ENCODE measurements at regions not wholly inside any gene's neighbourhood (a gene's known extent, or its start where the extent isn't known, plus 50 kb on each side); places are given as distances from the start of the nearest gene placed in this dataset.
"Not testable (repeated sequence)": the region's sequence is repeated elsewhere in the genome, so short reads cannot be mapped to it uniquely, and the experiment has no call there.

DNA sequence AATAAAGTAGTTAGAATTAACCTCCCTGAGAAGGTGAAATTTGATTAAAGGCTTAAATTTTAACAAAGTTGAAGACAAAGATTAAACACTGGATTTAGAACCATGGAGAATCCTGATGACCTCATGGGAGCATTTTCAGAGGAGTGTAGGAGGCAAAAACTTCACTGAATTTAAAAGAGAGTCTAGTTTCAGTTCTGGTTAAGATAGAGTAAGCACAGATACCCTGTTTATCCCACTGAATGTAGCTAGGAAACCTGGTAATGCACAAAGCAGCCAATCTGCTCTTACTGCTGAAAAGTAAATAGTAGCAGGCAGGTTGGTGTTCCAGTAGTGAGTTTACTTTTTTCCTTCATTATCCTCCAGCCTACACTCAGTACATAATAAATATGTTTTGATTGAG lies 654.9 kb upstream of the SYT4 start:
- DNase-seq: no peak

DNA sequence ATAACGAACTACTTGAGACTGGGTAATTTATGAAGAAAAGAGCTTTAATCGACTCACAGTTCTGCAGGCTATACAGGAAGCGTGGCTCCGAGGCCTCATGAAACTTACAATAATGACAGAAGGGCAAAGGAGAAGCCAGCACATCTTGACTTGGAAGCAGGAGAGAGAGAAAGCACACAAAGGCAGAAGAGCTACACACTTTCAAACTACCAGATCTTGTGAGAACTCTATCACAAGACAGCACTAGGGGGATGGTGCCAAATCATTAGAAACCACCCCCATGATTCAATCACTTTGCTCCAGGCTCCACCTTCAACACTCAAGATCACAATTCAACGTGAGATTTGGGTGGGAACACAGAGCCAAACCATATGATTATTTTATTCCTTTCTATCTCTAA lies 655.9 kb upstream of the SYT4 start:
- H3K4me3 Mint-ChIP-seq: no peak overlapping the region
- DNase-seq (no peak), ATAC-seq (no peak)
- no peaks in the 10 kb centered on the region for H3K27me3 Mint-ChIP-seq (ENCODE audit: low read depth)
- no peaks in the 10 kb centered on the region for H3K4me1 Mint-ChIP-seq (ENCODE audit: low read depth)
- peaks cover 15% of the 10 kb centered on the region for H3K9me3 Mint-ChIP-seq
- no peaks in the 10 kb centered on the region for H3K36me3 Mint-ChIP-seq (ENCODE audit: insufficient read depth)

More for the DNA sequence above, 654.9 kb upstream of the SYT4 start:
- H3K36me3 Mint-ChIP-seq (ENCODE audit: insufficient read depth): no peaks in the 10 kb centered on the region
- no peaks in the 10 kb centered on the region for H3K27me3 Mint-ChIP-seq (ENCODE audit: low read depth)
- no peak for ATAC-seq
- peaks cover 15% of the 10 kb centered on the region for H3K9me3 Mint-ChIP-seq
- no peaks in the 10 kb centered on the region for H3K4me1 Mint-ChIP-seq (ENCODE audit: low read depth)
- no peak overlapping the region for H3K4me3 Mint-ChIP-seq

DNA sequence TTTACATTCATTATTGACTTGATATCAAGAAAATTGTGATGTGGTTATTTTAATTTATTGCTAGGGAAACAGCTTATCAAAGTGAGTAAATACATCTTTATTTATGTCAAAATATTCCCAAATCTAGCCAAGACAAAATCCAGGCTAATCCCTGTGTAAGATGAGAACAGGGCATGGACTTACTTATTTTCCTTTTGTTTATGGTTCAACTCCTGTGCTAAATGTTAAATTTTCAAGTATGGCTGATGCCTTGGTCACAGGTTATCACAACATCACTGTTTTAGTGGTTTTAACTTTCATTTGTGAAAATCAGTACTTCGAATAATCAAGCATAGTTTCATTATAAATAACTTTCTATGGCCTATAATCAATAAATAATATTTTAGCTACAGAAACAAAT lies 657.0 kb upstream of the SYT4 start:
- no peak for DNase-seq
- Mint-ChIP-seq H3K4me1 (ENCODE audit: low read depth) (no peaks in the 10 kb centered on the region), H3K4me3 (no peak overlapping the region), H3K9me3 (peaks cover 18% of the 10 kb centered on the region), H3K36me3 (ENCODE audit: insufficient read depth) (no peaks in the 10 kb centered on the region), H3K27me3 (ENCODE audit: low read depth) (no peaks in the 10 kb centered on the region)
- ATAC-seq: no peak

DNA sequence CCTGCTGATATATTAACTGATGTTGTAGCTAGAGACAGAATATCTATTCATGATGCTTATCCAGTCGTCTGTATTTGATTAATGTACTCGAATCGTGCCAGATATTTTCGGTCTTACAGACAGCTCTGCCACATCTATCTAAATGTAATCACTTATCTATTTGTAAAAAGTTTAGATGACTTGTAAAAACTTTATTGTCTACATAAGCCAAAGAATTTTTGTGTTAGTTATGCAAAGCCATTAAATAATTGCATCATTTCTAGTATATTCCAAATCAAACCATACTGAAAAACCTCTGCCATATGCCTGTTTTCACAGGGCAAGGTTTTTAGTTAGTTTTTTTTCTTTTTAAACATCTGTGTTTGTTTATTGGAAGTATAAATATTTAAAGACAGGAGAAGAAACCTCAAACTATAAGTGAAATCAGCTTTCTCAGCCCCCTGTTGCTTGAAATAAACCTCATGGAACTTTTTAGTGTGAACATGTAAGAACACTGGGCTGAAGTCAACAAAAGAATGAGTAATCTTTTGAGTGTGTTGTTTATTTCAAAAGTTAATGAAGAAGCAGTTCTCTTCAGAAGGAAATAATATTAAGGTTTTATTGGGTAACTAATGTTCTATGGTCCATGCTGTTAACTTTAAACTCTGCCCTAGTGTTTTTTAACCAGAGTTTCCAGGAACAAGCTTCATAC lies 657.6 kb upstream of the SYT4 start:
- no peak for DNase-seq
- H3K4me3 Mint-ChIP-seq: no peak overlapping the region
- H3K4me1 Mint-ChIP-seq (ENCODE audit: low read depth): no peaks in the 10 kb centered on the region
- H3K36me3 Mint-ChIP-seq (ENCODE audit: insufficient read depth): no peaks in the 10 kb centered on the region
- ATAC-seq: no peak
- no peaks in the 10 kb centered on the region for H3K27me3 Mint-ChIP-seq (ENCODE audit: low read depth)
- H3K9me3 Mint-ChIP-seq: peaks cover 21% of the 10 kb centered on the region

DNA sequence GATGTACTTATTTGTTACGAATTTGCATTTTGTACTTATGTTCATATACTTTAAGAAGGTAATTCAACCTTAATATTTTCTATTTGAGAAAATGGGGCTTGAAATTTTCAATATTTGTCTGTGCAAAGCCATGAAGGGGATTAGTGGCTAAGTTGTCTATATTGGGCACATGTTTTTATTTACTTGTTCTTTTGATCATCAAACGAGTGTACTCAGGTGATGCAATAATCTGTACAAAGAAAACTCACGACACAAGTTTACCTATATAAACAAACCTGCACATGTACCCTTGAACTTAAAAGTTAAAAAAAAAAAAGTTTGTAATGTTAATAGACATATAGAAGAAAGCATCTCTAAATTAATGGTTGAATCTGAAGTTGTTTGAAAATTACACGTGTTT lies 658.9 kb upstream of the SYT4 start:
- H3K27me3 Mint-ChIP-seq (ENCODE audit: low read depth): no peaks in the 10 kb centered on the region

DNA sequence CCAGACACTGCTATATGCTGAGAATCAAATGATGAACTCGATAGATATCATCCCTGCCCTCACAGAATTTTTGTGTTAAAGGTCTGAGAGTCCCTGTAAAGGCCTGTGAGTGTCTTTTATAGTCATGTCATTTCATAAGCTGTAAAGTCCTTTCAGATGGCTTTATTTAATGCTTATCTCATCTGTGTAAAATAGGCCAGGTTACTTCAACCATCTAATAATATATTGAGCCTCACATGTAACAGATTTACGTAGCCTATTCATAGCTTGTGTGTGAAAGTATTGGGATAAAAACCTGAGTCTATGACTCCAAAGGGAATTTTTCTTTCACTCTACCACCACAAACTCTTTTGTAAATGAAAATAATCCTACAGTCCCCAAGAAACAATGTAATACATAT lies 672.0 kb upstream of the SYT4 start:
- DNase-seq (no peak), ATAC-seq (no peak)
- Mint-ChIP-seq H3K9me3 (peaks cover 8% of the 10 kb centered on the region), H3K27me3 (ENCODE audit: low read depth) (no peaks in the 10 kb centered on the region), H3K4me3 (no peak overlapping the region), H3K4me1 (ENCODE audit: low read depth) (no peaks in the 10 kb centered on the region), H3K36me3 (ENCODE audit: insufficient read depth) (no peaks in the 10 kb centered on the region)

More for the DNA sequence above, 658.9 kb upstream of the SYT4 start:
- Mint-ChIP-seq H3K9me3 (peaks cover 18% of the 10 kb centered on the region), H3K4me3 (no peak overlapping the region), H3K4me1 (ENCODE audit: low read depth) (no peaks in the 10 kb centered on the region), H3K36me3 (ENCODE audit: insufficient read depth) (no peaks in the 10 kb centered on the region)
- ATAC-seq: no peak
- no peak for DNase-seq

DNA sequence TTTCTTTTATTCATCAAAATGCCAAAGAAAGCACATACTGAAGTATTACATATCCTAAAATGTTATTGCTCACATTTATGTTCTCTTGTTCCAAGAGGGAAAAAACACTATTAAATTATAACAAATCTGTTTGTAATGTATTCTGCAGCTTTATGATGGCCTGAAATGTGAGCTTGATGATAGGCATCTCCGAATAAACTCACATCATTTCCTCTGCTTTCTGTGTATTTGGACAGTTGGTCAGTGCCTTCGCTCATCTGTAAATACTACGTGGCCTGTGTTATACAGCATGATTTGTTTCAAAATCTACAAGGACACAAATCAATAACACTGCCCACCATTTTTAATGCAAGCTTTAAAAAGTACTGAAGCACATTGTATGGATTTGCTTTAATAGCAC lies 672.8 kb upstream of the SYT4 start:
- Mint-ChIP-seq H3K36me3 (ENCODE audit: insufficient read depth) (no peaks in the 10 kb centered on the region), H3K4me3 (no peak overlapping the region), H3K4me1 (ENCODE audit: low read depth) (no peaks in the 10 kb centered on the region), H3K9me3 (peaks cover 8% of the 10 kb centered on the region), H3K27me3 (ENCODE audit: low read depth) (no peaks in the 10 kb centered on the region)
- ATAC-seq (no peak), DNase-seq (no peak)

DNA sequence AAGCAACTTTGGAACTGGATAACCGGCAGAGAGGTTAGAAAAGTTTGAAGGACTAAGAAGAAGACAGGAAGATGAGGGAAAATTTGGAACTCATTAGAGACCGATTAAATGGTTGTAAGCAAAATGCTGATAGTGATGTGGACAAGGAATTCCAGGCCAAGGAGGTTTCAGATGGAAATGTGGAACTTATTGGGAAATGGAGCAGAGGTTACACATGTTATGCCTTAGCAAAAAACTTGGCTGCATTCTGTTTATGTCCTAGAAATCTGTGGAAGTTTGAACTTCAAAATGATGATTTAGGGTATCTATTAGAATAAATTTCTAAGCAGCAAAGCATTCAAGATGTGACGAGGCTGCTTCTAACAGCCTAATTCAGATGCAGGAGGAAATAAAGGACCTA lies 675.1 kb upstream of the SYT4 start:
- Mint-ChIP-seq H3K4me1 (ENCODE audit: low read depth) (no peaks in the 10 kb centered on the region), H3K27me3 (ENCODE audit: low read depth) (no peaks in the 10 kb centered on the region), H3K36me3 (ENCODE audit: insufficient read depth) (no peaks in the 10 kb centered on the region), H3K9me3 (peaks cover 3% of the 10 kb centered on the region), H3K4me3 (no peak overlapping the region)
- DNase-seq (no peak), ATAC-seq (no peak)

DNA sequence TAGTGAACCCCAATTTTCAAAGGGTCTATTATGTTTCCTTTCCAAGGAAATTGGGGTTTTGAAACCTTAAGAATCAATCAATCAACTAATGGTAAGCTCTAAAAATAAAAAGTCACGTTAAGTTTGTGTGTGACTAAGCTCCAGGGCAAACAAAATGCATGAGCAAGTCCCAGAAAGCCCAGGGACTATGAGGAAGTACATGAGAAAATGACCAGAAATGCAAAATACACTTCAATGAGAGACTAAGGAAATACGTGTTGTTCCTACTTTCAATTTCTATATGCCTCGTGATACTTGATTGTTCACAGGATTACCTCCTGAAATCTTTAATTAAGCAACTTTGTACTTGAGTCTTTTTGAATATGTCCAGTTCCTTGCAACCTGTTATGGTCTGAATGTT lies 684.4 kb upstream of the SYT4 start:
- no peak for ATAC-seq
- no peak for DNase-seq
- no peaks in the 10 kb centered on the region for H3K4me1 Mint-ChIP-seq (ENCODE audit: low read depth)
- H3K36me3 Mint-ChIP-seq (ENCODE audit: insufficient read depth): no peaks in the 10 kb centered on the region
- H3K4me3 Mint-ChIP-seq: no peak overlapping the region
- H3K27me3 Mint-ChIP-seq (ENCODE audit: low read depth): no peaks in the 10 kb centered on the region
- H3K9me3 Mint-ChIP-seq: peaks cover 5% of the 10 kb centered on the region

DNA sequence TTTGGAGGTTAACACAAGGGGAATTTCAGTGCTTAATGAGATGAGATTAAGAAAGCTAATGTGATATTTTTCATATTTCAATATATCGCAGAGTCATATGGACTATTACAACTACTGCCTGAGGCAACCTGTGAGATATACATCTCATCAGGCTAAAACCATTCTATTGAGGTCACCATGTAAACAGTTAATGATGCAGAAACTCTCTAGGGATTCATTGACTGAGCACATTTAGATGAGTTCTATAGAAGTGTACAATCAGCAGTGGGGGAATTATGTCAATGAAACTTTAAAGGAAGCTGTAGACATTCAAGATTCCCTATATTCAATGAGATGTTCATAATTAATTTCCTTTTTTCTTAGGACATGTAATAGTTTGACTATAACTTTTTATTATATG lies 687.4 kb upstream of the SYT4 start:
- H3K9me3 Mint-ChIP-seq: peaks cover 5% of the 10 kb centered on the region
- no peak for ATAC-seq

DNA sequence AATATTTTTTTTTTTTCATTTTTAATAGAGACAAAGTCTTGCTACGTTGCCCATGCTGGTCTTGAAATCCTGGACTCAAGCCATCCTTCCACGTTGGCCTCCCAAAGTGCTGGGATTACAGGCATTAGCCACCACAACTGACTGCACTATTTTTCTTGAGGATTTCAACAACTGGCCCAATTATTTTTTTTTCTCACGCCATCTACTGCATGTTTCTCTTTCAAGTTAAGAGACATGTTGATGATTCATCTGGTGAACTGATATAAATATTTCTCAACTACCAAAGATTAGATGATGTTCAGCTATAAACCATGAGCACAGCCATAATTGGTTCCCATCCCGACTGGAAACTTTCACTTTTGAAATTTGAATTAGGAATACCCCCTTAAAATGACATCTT lies 688.4 kb upstream of the SYT4 start:
- Mint-ChIP-seq H3K4me3 (no peak overlapping the region), H3K4me1 (ENCODE audit: low read depth) (no peaks in the 10 kb centered on the region), H3K36me3 (ENCODE audit: insufficient read depth) (no peaks in the 10 kb centered on the region), H3K27me3 (ENCODE audit: low read depth) (no peaks in the 10 kb centered on the region), H3K9me3 (peaks cover 5% of the 10 kb centered on the region)
- ATAC-seq (no peak), DNase-seq (no peak)

More for the DNA sequence above, 687.4 kb upstream of the SYT4 start:
- DNase-seq: no peak
- H3K27me3 Mint-ChIP-seq (ENCODE audit: low read depth): no peaks in the 10 kb centered on the region
- no peaks in the 10 kb centered on the region for H3K4me1 Mint-ChIP-seq (ENCODE audit: low read depth)
- H3K4me3 Mint-ChIP-seq: no peak overlapping the region
- H3K36me3 Mint-ChIP-seq (ENCODE audit: insufficient read depth): no peaks in the 10 kb centered on the region

DNA sequence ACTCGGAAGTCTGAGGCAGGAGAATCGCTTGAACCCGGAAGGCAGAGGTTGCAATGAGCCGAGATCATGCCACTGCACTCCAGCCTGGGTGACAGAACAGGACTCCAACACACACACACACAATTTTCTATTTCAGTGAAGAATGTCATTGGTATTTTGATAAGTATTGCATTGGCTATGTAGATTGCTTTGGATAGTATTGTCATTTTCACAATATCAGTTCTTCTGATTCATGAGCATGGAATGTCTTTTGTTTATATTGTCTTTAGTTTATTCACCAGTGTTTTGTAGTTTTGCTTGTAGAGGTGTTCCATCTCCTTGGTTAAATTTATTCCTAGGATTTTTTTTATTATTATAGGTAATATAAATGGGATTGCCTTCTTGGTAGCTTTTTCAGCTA lies 693.4 kb upstream of the SYT4 start:
- H3K9me3 Mint-ChIP-seq: peaks cover 9% of the 10 kb centered on the region
- H3K27me3 Mint-ChIP-seq (ENCODE audit: low read depth): no peaks in the 10 kb centered on the region
- DNase-seq: no peak
- H3K4me1 Mint-ChIP-seq (ENCODE audit: low read depth): no peaks in the 10 kb centered on the region
- H3K4me3 Mint-ChIP-seq: no peak overlapping the region
- no peaks in the 10 kb centered on the region for H3K36me3 Mint-ChIP-seq (ENCODE audit: insufficient read depth)
- no peak for ATAC-seq

DNA sequence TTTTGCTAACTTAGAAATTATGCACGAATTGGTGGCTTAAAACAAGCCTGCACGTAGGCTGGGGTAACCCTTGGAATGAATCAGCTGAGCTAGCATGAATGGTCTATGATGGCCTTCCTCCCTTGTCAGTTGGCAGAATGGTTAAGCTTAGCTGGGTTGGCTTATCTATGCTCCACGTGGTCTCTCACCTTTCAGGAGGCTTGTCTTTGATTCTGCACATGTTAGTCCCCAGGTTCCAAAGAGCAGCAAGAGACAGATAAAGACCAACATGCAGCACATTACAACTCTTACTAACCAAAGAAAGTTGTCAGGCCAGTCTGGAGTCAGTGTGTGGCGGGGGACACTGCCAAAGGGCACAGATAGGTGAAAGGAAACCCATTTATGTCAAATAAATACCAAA lies 700.9 kb upstream of the SYT4 start:
- peaks cover 13% of the 10 kb centered on the region for H3K9me3 Mint-ChIP-seq
- H3K4me3 Mint-ChIP-seq: no peak overlapping the region
- H3K36me3 Mint-ChIP-seq (ENCODE audit: insufficient read depth): no peaks in the 10 kb centered on the region
- ATAC-seq: no peak
- no peaks in the 10 kb centered on the region for H3K27me3 Mint-ChIP-seq (ENCODE audit: low read depth)
- no peak for DNase-seq
- H3K4me1 Mint-ChIP-seq (ENCODE audit: low read depth): no peaks in the 10 kb centered on the region

DNA sequence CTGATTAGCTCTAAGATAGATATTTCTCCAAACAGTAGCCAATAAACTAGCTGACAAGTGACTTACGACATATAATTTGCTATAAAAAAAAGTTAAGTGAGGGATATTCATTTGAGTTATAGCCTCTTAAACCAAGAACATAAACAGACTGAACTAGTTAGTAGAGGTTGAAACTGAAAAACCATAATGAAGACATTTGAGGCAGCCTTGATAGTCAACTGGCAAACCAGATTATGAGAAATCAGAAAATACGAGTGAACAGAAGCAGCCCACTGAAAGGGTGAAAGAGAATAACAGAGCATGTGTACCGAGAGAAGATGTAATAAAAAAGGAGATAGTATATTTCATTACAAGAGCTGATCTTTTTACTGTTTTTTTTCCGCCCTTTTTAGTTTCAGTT lies 698.1 kb upstream of the SETBP1 start:
- Mint-ChIP-seq H3K9me3 (peaks cover 17% of the 10 kb centered on the region), H3K4me1 (ENCODE audit: low read depth) (no peaks in the 10 kb centered on the region), H3K27me3 (ENCODE audit: low read depth) (no peaks in the 10 kb centered on the region), H3K36me3 (ENCODE audit: insufficient read depth) (no peaks in the 10 kb centered on the region), H3K4me3 (no peak overlapping the region)
- no peak for DNase-seq
- no peak for ATAC-seq

DNA sequence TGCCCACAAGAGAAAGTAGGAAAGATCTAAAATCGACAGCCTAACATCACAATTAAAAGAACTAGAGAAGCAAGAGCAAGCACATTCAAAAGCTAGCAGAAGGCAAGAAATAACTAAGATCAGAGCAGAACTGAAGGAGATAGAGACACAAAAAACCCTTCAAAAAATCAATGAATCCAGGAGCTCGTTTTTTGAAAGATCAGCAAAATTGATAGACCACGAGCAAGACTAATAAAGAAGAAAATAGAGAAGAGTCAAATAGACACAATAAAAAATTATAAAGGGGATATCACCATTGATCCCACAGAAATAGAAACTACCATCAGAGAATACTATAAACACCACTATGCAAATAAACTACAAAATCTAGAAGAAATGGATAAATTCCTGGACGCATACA lies 693.6 kb upstream of the SETBP1 start:
- not testable (repeated sequence) for DNase-seq; ATAC-seq; H3K36me3 Mint-ChIP-seq (ENCODE audit: insufficient read depth)

DNA sequence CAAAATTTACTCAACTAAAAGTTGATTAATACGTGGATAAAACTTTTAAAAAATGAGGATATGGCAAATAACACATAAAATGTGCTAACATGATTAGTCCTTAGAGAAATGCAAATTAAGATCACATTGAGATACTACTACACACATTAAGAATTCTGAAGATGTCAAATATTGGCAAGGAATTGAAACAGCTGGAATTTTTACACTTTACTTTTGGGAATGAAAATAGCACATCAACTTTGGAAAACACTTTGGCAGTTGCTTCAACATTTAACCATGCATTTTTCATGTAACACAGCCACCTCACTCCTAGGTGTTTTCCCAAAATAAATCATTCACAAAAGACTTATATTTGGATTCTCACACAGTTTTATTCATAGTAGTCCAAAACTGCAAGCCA lies 687.9 kb upstream of the SETBP1 start:
- no peak for DNase-seq
- peaks cover 15% of the 10 kb centered on the region for H3K9me3 Mint-ChIP-seq
- no peaks in the 10 kb centered on the region for H3K27me3 Mint-ChIP-seq (ENCODE audit: low read depth)
- no peaks in the 10 kb centered on the region for H3K4me1 Mint-ChIP-seq (ENCODE audit: low read depth)
- no peak overlapping the region for H3K4me3 Mint-ChIP-seq
- no peaks in the 10 kb centered on the region for H3K36me3 Mint-ChIP-seq (ENCODE audit: insufficient read depth)
- no peak for ATAC-seq

More for the DNA sequence above, 693.6 kb upstream of the SETBP1 start:
- not testable (repeated sequence) for H3K4me3 Mint-ChIP-seq; H3K4me1 Mint-ChIP-seq (ENCODE audit: low read depth); H3K27me3 Mint-ChIP-seq (ENCODE audit: low read depth)
- H3K9me3 Mint-ChIP-seq: peaks cover 21% of the 10 kb centered on the region

Data from activated T-cell treated with anti-CD3 and anti-CD28 coated beads, Interleukin-2, amount 50 U/mL, for 4 hours (primary cell).